ENCODE measurements at regions not wholly inside any gene's neighbourhood (a gene's known extent, or its start where the extent isn't known, plus 50 kb on each side); places are given as distances from the start of the nearest gene placed in this dataset.

GRCh38 chr15:36106640-36107335 lies 472.6 kb upstream of the CDIN1 start:
- Histone ChIP-seq H3K36me3 (ENCODE audit: control insufficient read depth in 2 of 2, insufficient read depth in 2 of 2, low read length in 1 of 2) (no peaks in the 10 kb centered on the region), H3K9me3 (replicated peaks; ENCODE audit: control insufficient read depth, insufficient read depth, low read length) (no peaks in the 10 kb centered on the region), H3K27ac (ENCODE audit: control insufficient read depth, insufficient read depth) (no peak overlapping the region), H3K4me2 (ENCODE audit: control insufficient read depth, insufficient read depth) (no peak overlapping the region), H3K4me3 (no peak overlapping the region), H3K9ac (ENCODE audit: control insufficient read depth, insufficient read depth, low read length) (no peak overlapping the region), H2AFZ (ENCODE audit: control insufficient read depth, low read depth, low read length) (no peak overlapping the region), H3K4me1 (ENCODE audit: control insufficient read depth, insufficient read depth, low read length) (no peaks in the 10 kb centered on the region), H4K20me1 (ENCODE audit: control insufficient read depth, insufficient read depth) (no peaks in the 10 kb centered on the region), H3K27me3 (replicated peaks in 1 of 2; ENCODE audit: control insufficient read depth in 2 of 2, insufficient read depth in 2 of 2, low read length in 1 of 2) (no peaks in the 10 kb centered on the region), H3K79me2 (ENCODE audit: control insufficient read depth, insufficient read depth, low read length) (no peaks in the 10 kb centered on the region)
- intact Hi-C loops (cut with micrococcal nuclease; ENCODE audit: unreplicated experiment) (no loop called here), in situ Hi-C loops (cut with MboI) (no loop called here)
- ATAC-seq (no peak), FAIRE-seq (no peak), DNase-seq (ENCODE audit: low read depth, low spot score) (no peak)
- RAD21 ChIA-PET (ENCODE audit: unreplicated experiment) = no interaction called here
- SMC1A ChIA-PET (ENCODE audit: uncharacterized antibody, unreplicated experiment) = no interaction called here
- no TSS peak for BruUV-seq (replicated peaks)
- CTCF ChIA-PET = no interaction called here
- POLR2A ChIA-PET = no interaction called here
- 0% methylated on average over 6 of the region's 6 CpGs for WGBS (ENCODE audit: insufficient coverage, insufficient replicate concordance, low lambda C conversion rate, missing lambda C conversion rate)
- TF ChIP-seq IRF5 (IDR thresholded peaks at IDR 0.05; ENCODE audit: borderline replicate concordance) (no peak), ESRRA (IDR thresholded peaks at IDR 0.05; ENCODE audit: low read length) (no peak), SUZ12 (IDR thresholded peaks at IDR 0.05; ENCODE audit: unreplicated experiment) (no peak), ATF2 (IDR thresholded peaks at IDR 0.05; ENCODE audit: low read length) (no peak)

GRCh38 chr15:36108541-36108940 lies 470.9 kb upstream of the CDIN1 start:
- H3K27me3 ChIP-seq (replicated peaks in 1 of 2; ENCODE audit: control insufficient read depth in 2 of 2, insufficient read depth in 2 of 2, low read length in 1 of 2) = no peaks in the 10 kb centered on the region
- SMC1A ChIA-PET (ENCODE audit: uncharacterized antibody, unreplicated experiment) = no interaction called here
- POLR2A ChIA-PET = no interaction called here
- H3K4me1 ChIP-seq (ENCODE audit: control insufficient read depth, insufficient read depth, low read length) = no peaks in the 10 kb centered on the region
- RAD21 ChIA-PET (ENCODE audit: unreplicated experiment) = no interaction called here
- no peaks in the 10 kb centered on the region for H3K36me3 ChIP-seq (ENCODE audit: control insufficient read depth in 2 of 2, insufficient read depth in 2 of 2, low read length in 1 of 2)
- no peaks in the 10 kb centered on the region for H3K9me3 ChIP-seq (replicated peaks; ENCODE audit: control insufficient read depth, insufficient read depth, low read length)
- H3K79me2 ChIP-seq (ENCODE audit: control insufficient read depth, insufficient read depth, low read length) = no peaks in the 10 kb centered on the region
- H3K4me2 ChIP-seq (ENCODE audit: control insufficient read depth, insufficient read depth) = no peak overlapping the region
- no peak overlapping the region for H2AFZ ChIP-seq (ENCODE audit: control insufficient read depth, low read depth, low read length)
- no peak overlapping the region for H3K4me3 ChIP-seq
- FAIRE-seq (no peak), DNase-seq (ENCODE audit: low read depth, low spot score) (no peak), ATAC-seq (no peak)
- WGBS (ENCODE audit: insufficient coverage, insufficient replicate concordance, low lambda C conversion rate, missing lambda C conversion rate) = 3% methylated on average over 2 of the region's 2 CpGs
- in situ Hi-C loops (cut with MboI) = no loop called here
- no peaks in the 10 kb centered on the region for H4K20me1 ChIP-seq (ENCODE audit: control insufficient read depth, insufficient read depth)
- BruUV-seq (replicated peaks) = no TSS peak
- intact Hi-C loops (cut with micrococcal nuclease; ENCODE audit: unreplicated experiment) = no loop called here
- no peak overlapping the region for H3K27ac ChIP-seq (ENCODE audit: control insufficient read depth, insufficient read depth)
- CTCF ChIA-PET = no interaction called here
- H3K9ac ChIP-seq (ENCODE audit: control insufficient read depth, insufficient read depth, low read length) = no peak overlapping the region
- TF ChIP-seq CUX1 (IDR thresholded peaks at IDR 0.05; ENCODE audit: insufficient replicate concordance, low read depth, low read length) = no peak

All from GM12878 (cell line).